ENCODE measurements at regions not wholly inside any gene's neighbourhood (a gene's known extent, or its start where the extent isn't known, plus 50 kb on each side); places are given as distances from the start of the nearest gene placed in this dataset.

DNA sequence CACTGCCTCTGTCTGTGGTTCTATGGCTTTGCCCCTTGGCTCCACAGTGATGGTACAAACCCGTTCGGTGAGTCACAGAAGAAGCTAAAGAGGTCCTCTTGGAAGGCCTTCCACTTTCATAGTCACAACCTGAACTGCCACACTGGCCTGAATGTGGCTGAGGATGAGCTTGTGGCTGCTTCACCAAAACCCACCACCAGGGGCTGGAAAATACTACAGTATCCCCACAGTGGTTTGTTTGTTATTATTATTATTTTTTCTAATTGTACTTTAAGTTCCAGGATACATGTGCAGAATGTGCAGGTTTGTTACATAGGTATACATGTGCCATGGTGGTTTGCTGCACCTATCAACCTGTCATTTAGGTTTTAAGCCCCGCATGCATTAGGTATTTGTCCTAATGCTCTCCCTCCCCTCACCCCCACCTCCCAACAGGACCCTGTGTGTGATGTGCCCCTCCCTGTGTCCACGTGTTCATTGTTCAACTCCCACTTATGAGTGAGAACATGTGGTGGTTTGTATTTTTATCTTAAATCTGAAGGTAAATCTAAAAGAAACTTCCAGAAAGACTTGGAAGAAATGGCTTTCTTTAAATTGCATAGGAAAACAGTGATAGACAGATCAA, 160.8 kb upstream of the NPSR1 start:
- intact Hi-C loops (cut with DNase I): no loop called here
- WGBS, 2 donors: 68 to 70% methylated on average over 4 of the region's 4 CpGs

DNA sequence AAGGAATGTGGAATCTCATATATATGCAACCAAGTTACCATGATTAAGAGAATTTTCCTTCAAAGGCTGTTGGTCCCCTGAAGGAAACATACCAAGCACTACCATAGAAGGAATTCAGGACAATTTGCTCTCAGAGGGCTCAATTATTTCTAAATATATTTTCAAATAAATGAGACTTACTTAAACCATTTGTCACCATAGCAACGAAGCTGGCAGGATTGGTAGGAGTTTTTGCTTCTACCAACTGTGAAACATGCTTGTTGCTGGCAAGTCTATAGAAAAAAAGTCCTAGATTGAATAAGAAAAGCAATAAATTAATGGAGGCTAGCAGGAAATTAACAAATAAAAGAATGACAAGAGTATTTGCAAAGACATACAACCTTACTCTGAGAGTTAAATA, 156.9 kb upstream of the NPSR1 start:
- TF ChIP-seq EP300 (IDR thresholded peaks at IDR 0.05): no peak
- TF ChIP-seq POLR2AphosphoS5 (IDR thresholded peaks at IDR 0.05): no peak
- no peak for TF ChIP-seq POLR2A (IDR thresholded peaks at IDR 0.05)
- TF ChIP-seq, protein P1, sequence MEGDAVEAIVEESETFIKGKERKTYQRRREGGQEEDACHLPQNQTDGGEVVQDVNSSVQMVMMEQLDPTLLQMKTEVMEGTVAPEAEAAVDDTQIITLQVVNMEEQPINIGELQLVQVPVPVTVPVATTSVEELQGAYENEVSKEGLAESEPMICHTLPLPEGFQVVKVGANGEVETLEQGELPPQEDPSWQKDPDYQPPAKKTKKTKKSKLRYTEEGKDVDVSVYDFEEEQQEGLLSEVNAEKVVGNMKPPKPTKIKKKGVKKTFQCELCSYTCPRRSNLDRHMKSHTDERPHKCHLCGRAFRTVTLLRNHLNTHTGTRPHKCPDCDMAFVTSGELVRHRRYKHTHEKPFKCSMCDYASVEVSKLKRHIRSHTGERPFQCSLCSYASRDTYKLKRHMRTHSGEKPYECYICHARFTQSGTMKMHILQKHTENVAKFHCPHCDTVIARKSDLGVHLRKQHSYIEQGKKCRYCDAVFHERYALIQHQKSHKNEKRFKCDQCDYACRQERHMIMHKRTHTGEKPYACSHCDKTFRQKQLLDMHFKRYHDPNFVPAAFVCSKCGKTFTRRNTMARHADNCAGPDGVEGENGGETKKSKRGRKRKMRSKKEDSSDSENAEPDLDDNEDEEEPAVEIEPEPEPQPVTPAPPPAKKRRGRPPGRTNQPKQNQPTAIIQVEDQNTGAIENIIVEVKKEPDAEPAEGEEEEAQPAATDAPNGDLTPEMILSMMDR (IDR thresholded peaks at IDR 0.05): no peak
- no peak overlapping the region for H3K4me3 ChIP-seq

More for the DNA sequence above, 160.8 kb upstream of the NPSR1 start:
- no peak for DNase-seq
- no peak overlapping the region for H3K4me3 ChIP-seq
- peaks cover 0 to 3% (median 0%) of the 10 kb centered on the region in 4 donors for H3K9me3 ChIP-seq
- no peaks in the 10 kb centered on the region for H3K27me3 ChIP-seq
- no peaks in the 10 kb centered on the region for H3K36me3 ChIP-seq
- no peaks in the 10 kb centered on the region for H3K4me1 ChIP-seq
- TF ChIP-seq, protein P1 (IDR thresholded peaks at IDR 0.05): no peak
- no peak for TF ChIP-seq POLR2A (IDR thresholded peaks at IDR 0.05)
- TF ChIP-seq POLR2AphosphoS5 (IDR thresholded peaks at IDR 0.05): no peak
- TF ChIP-seq EP300 (IDR thresholded peaks at IDR 0.05): no peak
- H3K27ac ChIP-seq: no peak overlapping the region

DNA sequence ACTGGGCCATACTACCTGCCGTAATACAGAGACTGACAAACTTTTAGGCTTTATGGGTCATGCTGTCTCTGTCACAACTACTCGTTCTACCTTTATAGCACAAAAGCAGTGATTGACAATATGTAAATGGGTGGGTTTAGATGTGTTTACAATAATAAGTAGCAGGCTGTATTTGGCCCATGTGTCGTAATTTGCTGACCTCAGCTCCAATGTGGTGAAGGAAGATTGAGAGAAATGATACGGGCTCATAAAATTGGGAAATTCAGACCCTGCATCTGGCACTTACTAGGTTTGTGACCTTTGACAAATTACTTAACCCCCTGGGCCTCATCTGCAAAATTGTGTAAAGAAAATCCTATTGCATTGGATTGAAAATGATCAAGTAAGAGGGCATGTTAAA, 150.8 kb upstream of the NPSR1 start:
- Histone ChIP-seq H3K4me3 (no peak overlapping the region), H3K36me3 (no peaks in the 10 kb centered on the region), H3K27me3 (no peaks in the 10 kb centered on the region), H3K4me1 (no peaks in the 10 kb centered on the region), H3K9me3 (peaks cover 0 to 5% (median 2%) of the 10 kb centered on the region in 4 donors), H3K27ac (no peak overlapping the region)
- WGBS, 2 donors: 79 to 83% methylated on average over 4 of the region's 4 CpGs
- TF ChIP-seq POLR2A (IDR thresholded peaks at IDR 0.05) (no peak), EP300 (IDR thresholded peaks at IDR 0.05) (no peak), POLR2AphosphoS5 (IDR thresholded peaks at IDR 0.05) (no peak)
- TF ChIP-seq, protein P1 (IDR thresholded peaks at IDR 0.05): no peak
- DNase-seq: no peak
- intact Hi-C loops (cut with DNase I): no loop called here

More for the DNA sequence above, 156.9 kb upstream of the NPSR1 start:
- Histone ChIP-seq H3K4me1 (no peaks in the 10 kb centered on the region), H3K27me3 (no peaks in the 10 kb centered on the region), H3K27ac (no peak overlapping the region), H3K36me3 (no peaks in the 10 kb centered on the region), H3K9me3 (peaks cover 0 to 3% (median 0%) of the 10 kb centered on the region in 4 donors)
- no peak for DNase-seq
- intact Hi-C loops (cut with DNase I): no loop called here
- whole genome bisulfite sequencing, 2 donors: 13 to 57% methylated on average over 1 of the region's 1 CpG

DNA sequence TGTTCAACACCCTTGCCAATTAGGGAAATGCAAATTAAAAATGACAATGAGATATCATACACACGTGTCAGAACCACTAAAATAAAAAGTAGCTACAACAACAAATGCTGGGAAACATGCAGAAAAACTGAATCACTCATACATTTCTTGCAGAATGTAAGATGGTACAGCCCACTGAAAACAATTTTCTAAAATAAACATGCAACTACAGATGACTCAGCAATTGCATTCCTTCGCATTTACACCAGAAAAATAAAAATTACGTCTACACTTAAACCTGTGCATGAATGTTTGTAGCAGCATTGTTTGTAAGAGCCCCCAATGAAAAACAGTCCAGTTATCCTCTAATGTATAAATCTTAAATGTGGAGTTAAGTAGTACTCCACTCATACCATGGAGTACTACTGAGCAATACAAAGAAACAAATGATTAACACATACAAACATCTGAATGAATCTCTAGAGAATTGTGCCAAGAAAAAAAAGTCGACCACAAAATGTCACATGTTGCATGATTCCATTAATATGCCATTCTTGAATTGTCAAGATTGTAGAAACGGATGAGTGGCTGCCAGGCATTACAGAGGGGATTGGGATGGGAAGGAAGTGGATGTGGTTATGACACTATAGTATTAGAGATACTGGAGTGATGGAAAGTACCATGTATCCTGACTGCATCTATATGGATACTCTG, 134.6 kb upstream of the NPSR1 start:
- Histone ChIP-seq H3K27ac (no peak overlapping the region), H3K27me3 (no peaks in the 10 kb centered on the region), H3K4me3 (no peak overlapping the region), H3K4me1 (no peaks in the 10 kb centered on the region), H3K9me3 (peaks cover 0 to 4% (median 2%) of the 10 kb centered on the region in 4 donors), H3K36me3 (no peaks in the 10 kb centered on the region)
- 61 to 86% methylated on average over 5 of the region's 5 CpGs for WGBS, 2 donors
- TF ChIP-seq EP300 (IDR thresholded peaks at IDR 0.05) (no peak), POLR2A (IDR thresholded peaks at IDR 0.05) (no peak), POLR2AphosphoS5 (IDR thresholded peaks at IDR 0.05) (no peak)
- TF ChIP-seq, protein P1 (IDR thresholded peaks at IDR 0.05): no peak
- intact Hi-C loops (cut with DNase I): no loop called here
- no peak for DNase-seq
